ENCODE measurements at regions not wholly inside any gene's neighbourhood (a gene's known extent, or its start where the extent isn't known, plus 50 kb on each side); places are given as distances from the start of the nearest gene placed in this dataset.

DNA sequence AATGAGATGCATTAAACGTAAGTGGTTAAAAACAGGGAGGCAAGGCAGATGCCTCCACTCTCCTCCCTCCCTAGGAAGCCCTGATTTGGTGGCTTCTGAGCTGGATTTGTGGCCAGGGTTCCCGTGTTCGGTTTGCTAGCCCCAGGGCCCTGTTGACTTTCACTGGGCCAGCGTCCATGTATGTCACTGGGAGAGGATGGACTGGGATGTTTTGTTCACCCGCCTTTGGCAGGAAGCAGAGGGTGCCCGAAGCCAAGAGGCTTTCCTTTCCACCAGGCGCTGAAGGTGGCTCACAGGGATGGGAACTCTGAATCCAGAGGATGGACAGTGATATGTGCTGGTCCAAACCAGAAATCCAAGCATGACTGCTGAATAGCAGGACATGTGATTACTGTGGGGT is 146.6 kb downstream of the CSNK2A3 start:
- TF ChIP-seq CTCF (IDR thresholded peaks at IDR 0.05; ENCODE audit: control extremely low read depth in 1 of 3, insufficient read depth in 1 of 3, low read depth in 1 of 3, low read length in 3 of 3) (no peak), POLR2A (IDR thresholded peaks at IDR 0.05; ENCODE audit: control extremely low read depth in 1 of 2, low read depth in 2 of 2, low read length in 2 of 2) (no peak), SIX5 (IDR thresholded peaks at IDR 0.05; ENCODE audit: low read depth, low read length) (no peak)

Measured in H1 (cell line).